Breast epithelium (tissue), 3 donors: ENCODE measurements at regions not wholly inside any gene's neighbourhood (a gene's known extent, or its start where the extent isn't known, plus 50 kb on each side); places are given as distances from the start of the nearest gene placed in this dataset.

Source experiments
- CTCF ChIP-seq, 3 donors: fragments of 450-650 bp; IDR thresholded peaks; one replicate each; pipeline ENCODE4 v1.5.1; 2016 to 2017; ENCODE audit warnings: antibody characterized with exemption in 3 of 3, mild to moderate bottlenecking in 3 of 3, moderate library complexity in 3 of 3
- POLR2A ChIP-seq: fragments of 450-650 bp; IDR thresholded peaks from one replicate; pipeline ENCODE4 v1.6.1; 2016; ENCODE audit warnings: antibody characterized with exemption, mild to moderate bottlenecking, moderate library complexity
- POLR2AphosphoS5 ChIP-seq, 3 donors: sonication (generic); formaldehyde crosslinking; IDR thresholded peaks; one replicate each; pipeline ENCODE4 v1.6.1; 2017; ENCODE audit warnings: antibody characterized with exemption in 3 of 3

DNA sequence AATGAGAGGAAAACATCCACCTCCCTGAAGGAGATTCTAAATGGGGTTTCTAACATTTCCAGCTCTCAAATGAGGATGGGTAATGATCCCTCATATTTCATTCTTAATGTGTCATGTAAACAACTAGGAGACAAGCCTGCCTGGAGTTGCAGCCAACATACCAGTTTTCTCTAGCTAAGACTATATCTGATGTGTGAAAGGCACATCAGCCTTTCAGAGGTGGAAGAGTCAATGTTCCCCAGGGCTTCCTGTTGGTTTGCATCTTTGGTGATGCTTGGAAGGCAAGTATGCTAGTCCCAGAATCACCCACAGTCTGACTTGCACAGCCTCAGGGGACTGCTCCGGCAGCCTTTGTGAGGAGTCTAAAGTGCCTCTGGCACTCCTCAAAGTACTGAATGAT lies 921.2 kb downstream of the SQOR start:
- TF ChIP-seq CTCF (IDR thresholded peaks at IDR 0.05) = no peak
- no peak for TF ChIP-seq POLR2AphosphoS5 (IDR thresholded peaks at IDR 0.05)
- no peak for TF ChIP-seq POLR2A
